Keratinocyte (primary cell): ENCODE measurements at regions not wholly inside any gene's neighbourhood (a gene's known extent, or its start where the extent isn't known, plus 50 kb on each side); places are given as distances from the start of the nearest gene placed in this dataset.

Experiments
- DNase-seq: peaks from one replicate; pipeline ENCODE4 v3.0.0-alpha.2; 2011; ENCODE audit warnings: low read depth, missing footprints, low spot score
- FAIRE-seq: peaks from 2 replicates; lab custom pipeline; 2011; peaks lifted over from hg19 to GRCh38; lab: Jason Lieb, UNC
- H2AFZ ChIP-seq: 2 replicates; pipeline ENCODE4 v1.6.0; 2012; ENCODE audit warnings: low read length, control low read depth, inconsistent platforms; ENCODE audit not compliant: control insufficient read depth
- H3K27ac ChIP-seq: 2 replicates; pipeline ENCODE4 v1.5.1; 2011; ENCODE audit warnings: low read length; ENCODE audit not compliant: control insufficient read depth, insufficient read depth
- H3K27me3 ChIP-seq: 3 replicates; pipeline ENCODE4 v1.6.0; 2011; ENCODE audit warnings: low read length; ENCODE audit not compliant: control insufficient read depth, insufficient read depth; ENCODE audit errors: extremely low read depth
- H3K36me3 ChIP-seq, 2 experiments: 2 replicates in 1 of 2; 3 replicates in 1 of 2; pipeline ENCODE4 v1.5.1; 2011; ENCODE audit warnings: low read length in 2 of 2, mild to moderate bottlenecking in 1 of 2; ENCODE audit not compliant: control insufficient read depth in 2 of 2, insufficient read depth in 2 of 2; ENCODE audit errors: extremely low read depth in 1 of 2
- H3K4me1 ChIP-seq: 3 replicates; pipeline ENCODE4 v1.5.1; 2011; ENCODE audit warnings: low read length; ENCODE audit not compliant: control insufficient read depth, insufficient read depth; ENCODE audit errors: extremely low read depth
- H3K4me2 ChIP-seq: 3 replicates; pipeline ENCODE4 v1.6.0; 2011; ENCODE audit warnings: low read depth, low read length; ENCODE audit not compliant: control insufficient read depth, insufficient read depth; ENCODE audit errors: extremely low read depth
- H3K4me3 ChIP-seq, 3 experiments: fragments of 200-600 bp in 1 of 3; sonication (generic) in 1 of 3; 2 replicates in 2 of 3; 3 replicates in 1 of 3; pipeline ENCODE4 v1.5.1; 2011 to 2016; ENCODE audit warnings: low read length in 3 of 3, mild to moderate bottlenecking in 3 of 3, control low read depth in 2 of 3, inconsistent platforms in 1 of 3, low read depth in 1 of 3, mixed read lengths in 1 of 3, mixed run types in 1 of 3, moderate library complexity in 1 of 3; ENCODE audit not compliant: control insufficient read depth in 2 of 3, insufficient read depth in 2 of 3; ENCODE audit errors: extremely low read depth in 1 of 3
- H3K79me2 ChIP-seq: 2 replicates; pipeline ENCODE4 v1.6.0; 2012; ENCODE audit warnings: low read length; ENCODE audit not compliant: control insufficient read depth, insufficient read depth
- H3K9ac ChIP-seq: 3 replicates; pipeline ENCODE4 v1.6.0; 2011; ENCODE audit warnings: low read length; ENCODE audit not compliant: control insufficient read depth, insufficient read depth; ENCODE audit errors: extremely low read depth
- H3K9me1 ChIP-seq: 3 replicates; pipeline ENCODE4 v1.6.0; 2011; ENCODE audit warnings: low read length; ENCODE audit not compliant: control insufficient read depth, insufficient read depth; ENCODE audit errors: extremely low read depth
- H3K9me3 ChIP-seq: 2 replicates; pipeline ENCODE4 v1.5.1; 2012; ENCODE audit warnings: low read depth, low read length; ENCODE audit not compliant: control insufficient read depth
- H4K20me1 ChIP-seq: 3 replicates; pipeline ENCODE4 v1.6.0; 2011; ENCODE audit warnings: low read length; ENCODE audit not compliant: control insufficient read depth, insufficient read depth; ENCODE audit errors: extremely low read depth
- EZH2 ChIP-seq: IDR thresholded peaks from one replicate; pipeline ENCODE4 v1.6.1; 2012; ENCODE audit warnings: inconsistent platforms, mild to moderate bottlenecking, low read length, moderate library complexity
- dilution Hi-C: fragments of 300-500 bp; cut with MboI; formaldehyde crosslinking; loops from one replicate; pipeline ENCODE4 v1.7.0; 2020; ENCODE audit warnings: low sequenced_read_pairs; ENCODE audit not compliant: extremely low pct_ligation_motif_present
- TF ChIP-seq, protein P1 (sequence below), 3 experiments: IDR thresholded peaks in 1 of 3; conservative IDR thresholded peaks in 1 of 3; optimal IDR thresholded peaks in 1 of 3; 2 replicates in 2 of 3; 3 replicates in 1 of 3; pipeline versions ENCODE3 to v1.5.1; 2011; ENCODE audit warnings: low read length in 3 of 3, mild to moderate bottlenecking in 3 of 3, moderate library complexity in 2 of 3, control low read depth in 1 of 3, inconsistent platforms in 1 of 3; ENCODE audit not compliant: insufficient read depth in 2 of 3; ENCODE audit errors: extremely low read depth in 1 of 3

DNA sequence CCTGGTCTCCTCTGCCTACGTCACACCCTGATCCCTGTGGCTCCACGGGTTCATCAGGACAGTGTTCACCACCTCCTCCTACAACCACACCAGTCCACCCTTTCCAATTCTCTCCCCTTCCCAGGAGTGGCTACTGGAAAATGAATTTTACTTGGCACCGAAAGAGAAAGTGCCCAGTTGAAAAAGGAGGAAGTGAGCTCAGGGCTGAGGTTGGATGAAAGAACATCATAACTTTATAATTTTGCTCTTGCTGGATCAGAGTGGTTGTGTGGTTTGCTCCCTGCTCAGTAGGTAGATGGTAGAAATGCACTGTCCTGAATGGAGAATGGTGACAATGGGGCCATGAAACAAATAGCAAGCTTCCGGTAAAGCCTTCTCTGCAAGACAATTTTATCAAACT, 140.3 kb upstream of the DDX18 start:
- no peak overlapping the region for H3K9ac ChIP-seq
- FAIRE-seq (no peak), DNase-seq (no peak)
- no peaks in the 10 kb centered on the region for H3K4me1 ChIP-seq
- dilution Hi-C loops: no loop called here
- no peaks in the 10 kb centered on the region for H3K9me3 ChIP-seq
- TF ChIP-seq, protein P1, sequence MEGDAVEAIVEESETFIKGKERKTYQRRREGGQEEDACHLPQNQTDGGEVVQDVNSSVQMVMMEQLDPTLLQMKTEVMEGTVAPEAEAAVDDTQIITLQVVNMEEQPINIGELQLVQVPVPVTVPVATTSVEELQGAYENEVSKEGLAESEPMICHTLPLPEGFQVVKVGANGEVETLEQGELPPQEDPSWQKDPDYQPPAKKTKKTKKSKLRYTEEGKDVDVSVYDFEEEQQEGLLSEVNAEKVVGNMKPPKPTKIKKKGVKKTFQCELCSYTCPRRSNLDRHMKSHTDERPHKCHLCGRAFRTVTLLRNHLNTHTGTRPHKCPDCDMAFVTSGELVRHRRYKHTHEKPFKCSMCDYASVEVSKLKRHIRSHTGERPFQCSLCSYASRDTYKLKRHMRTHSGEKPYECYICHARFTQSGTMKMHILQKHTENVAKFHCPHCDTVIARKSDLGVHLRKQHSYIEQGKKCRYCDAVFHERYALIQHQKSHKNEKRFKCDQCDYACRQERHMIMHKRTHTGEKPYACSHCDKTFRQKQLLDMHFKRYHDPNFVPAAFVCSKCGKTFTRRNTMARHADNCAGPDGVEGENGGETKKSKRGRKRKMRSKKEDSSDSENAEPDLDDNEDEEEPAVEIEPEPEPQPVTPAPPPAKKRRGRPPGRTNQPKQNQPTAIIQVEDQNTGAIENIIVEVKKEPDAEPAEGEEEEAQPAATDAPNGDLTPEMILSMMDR (optimal IDR thresholded peaks at IDR 0.05 in 1 of 3, IDR thresholded peaks at IDR 0.05 in 1 of 3, conservative IDR thresholded peaks at IDR 0.05 in 1 of 3; ENCODE audit: extremely low read depth in 1 of 3, insufficient read depth in 2 of 3, low read length in 3 of 3): no peak
- no peak for TF ChIP-seq EZH2
- no peaks in the 10 kb centered on the region for H3K79me2 ChIP-seq
- H3K27ac ChIP-seq: no peak overlapping the region
- H4K20me1 ChIP-seq: no peaks in the 10 kb centered on the region
- no peaks in the 10 kb centered on the region for H3K27me3 ChIP-seq
- no peaks in the 10 kb centered on the region for H3K36me3 ChIP-seq
- H3K9me1 ChIP-seq: no peaks in the 10 kb centered on the region
- H3K4me3 ChIP-seq: no peak overlapping the region
- no peak overlapping the region for H3K4me2 ChIP-seq
- no peak overlapping the region for H2AFZ ChIP-seq

DNA sequence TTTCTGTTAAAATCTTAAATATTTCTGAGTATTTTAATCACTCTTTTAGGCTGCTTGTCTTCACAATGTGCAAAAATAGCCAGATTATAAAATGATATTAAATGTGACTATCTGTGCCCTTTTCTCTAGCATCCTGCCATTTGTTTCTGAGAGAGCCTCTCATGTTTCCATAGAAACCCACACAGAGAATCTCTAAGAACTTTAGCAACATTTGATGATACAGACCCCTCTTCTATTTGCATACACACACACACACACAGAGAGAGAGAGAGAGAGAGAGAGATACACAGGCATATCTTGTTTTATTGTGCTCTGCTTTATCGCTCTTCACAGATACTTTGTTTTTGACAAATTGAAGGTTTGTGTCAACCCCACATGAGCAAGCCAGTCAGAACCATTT, 134.5 kb upstream of the DDX18 start:
- Histone ChIP-seq H3K79me2 (no peaks in the 10 kb centered on the region), H2AFZ (no peak overlapping the region), H3K27ac (no peak overlapping the region), H3K4me1 (no peaks in the 10 kb centered on the region), H3K4me3 (no peak overlapping the region), H3K9me3 (no peaks in the 10 kb centered on the region), H4K20me1 (no peaks in the 10 kb centered on the region), H3K4me2 (no peak overlapping the region), H3K27me3 (no peaks in the 10 kb centered on the region), H3K9ac (no peak overlapping the region), H3K36me3 (no peaks in the 10 kb centered on the region), H3K9me1 (no peaks in the 10 kb centered on the region)
- no peak for DNase-seq
- no peak for TF ChIP-seq EZH2
- TF ChIP-seq, protein P1 (optimal IDR thresholded peaks at IDR 0.05 in 1 of 3, IDR thresholded peaks at IDR 0.05 in 1 of 3, conservative IDR thresholded peaks at IDR 0.05 in 1 of 3; ENCODE audit: extremely low read depth in 1 of 3, insufficient read depth in 2 of 3, low read length in 3 of 3): no peak
- dilution Hi-C loops: no loop called here
- FAIRE-seq: no peak
